Karpas-422 (cell line): ENCODE measurements at regions not wholly inside any gene's neighbourhood (a gene's known extent, or its start where the extent isn't known, plus 50 kb on each side); places are given as distances from the start of the nearest gene placed in this dataset.

Experiments used
- DNase-seq: peaks from one replicate; pipeline ENCODE4 v3.0.0-alpha.2; 2015
- H2AFZ ChIP-seq: fragments of 200-600 bp; sonication (generic); 2 replicates; pipeline ENCODE4 v1.6.1; 2014; ENCODE audit warnings: antibody characterized with exemption, low read length, mixed read lengths
- H3K27ac ChIP-seq: fragments of 200-600 bp; sonication (generic); 2 replicates; pipeline ENCODE4 v1.5.1; 2014; ENCODE audit warnings: mild to moderate bottlenecking, low read length, moderate library complexity
- H3K27me3 ChIP-seq: fragments of 200-600 bp; sonication (generic); 2 replicates; pipeline ENCODE4 v1.6.1; 2014; ENCODE audit warnings: low read length, mixed read lengths
- H3K36me3 ChIP-seq: fragments of 200-600 bp; sonication (generic); 2 replicates; pipeline ENCODE4 v1.6.1; 2014; ENCODE audit warnings: low read length, mixed read lengths; ENCODE audit not compliant: insufficient read depth
- H3K4me1 ChIP-seq: fragments of 200-600 bp; sonication (generic); 2 replicates; pipeline ENCODE4 v1.6.1; 2014; ENCODE audit warnings: mild to moderate bottlenecking, low read length, mixed read lengths
- H3K4me2 ChIP-seq: fragments of 200-600 bp; sonication (generic); 2 replicates; pipeline ENCODE4 v1.6.1; 2014; ENCODE audit warnings: low read length, low read depth, mild to moderate bottlenecking; ENCODE audit not compliant: poor library complexity, severe bottlenecking
- H3K4me3 ChIP-seq: fragments of 200-600 bp; sonication (generic); 2 replicates; pipeline ENCODE4 v1.5.1; 2014; ENCODE audit warnings: mild to moderate bottlenecking, antibody characterized with exemption, low read length, mixed read lengths
- H3K79me2 ChIP-seq: fragments of 200-600 bp; sonication (generic); 2 replicates; pipeline ENCODE4 v1.6.1; 2014; ENCODE audit warnings: mild to moderate bottlenecking, low read length, mixed read lengths
- H3K9ac ChIP-seq: fragments of 200-600 bp; sonication (generic); 2 replicates; pipeline ENCODE4 v1.6.0; 2014; ENCODE audit warnings: low read length
- H3K9me2 ChIP-seq: fragments of 200-600 bp; sonication (generic), shearing (Covaris generic); replicated peaks from 2 replicates; pipeline ENCODE4 v1.6.0; 2014; ENCODE audit warnings: mild to moderate bottlenecking, low read length, moderate library complexity; ENCODE audit not compliant: insufficient read depth
- H3K9me3 ChIP-seq: fragments of 300-700, 200-600 bp; sonication (generic); 2 replicates; pipeline ENCODE4 v1.6.1; 2014; ENCODE audit warnings: low read length, mixed read lengths
- H4K20me1 ChIP-seq: fragments of 200-600 bp; sonication (generic); 2 replicates; pipeline ENCODE4 v1.6.1; 2014; ENCODE audit warnings: mild to moderate bottlenecking, antibody characterized with exemption, low read length, low read depth; ENCODE audit not compliant: insufficient read depth

- H3K4me3 ChIP-seq: no peak overlapping the region
- no peak for DNase-seq
- peaks cover under 1% of the 10 kb centered on the region for H3K4me1 ChIP-seq
- H3K9ac ChIP-seq: no peak overlapping the region
- H3K9me2 ChIP-seq: no peaks in the 10 kb centered on the region
- H3K36me3 ChIP-seq: no peaks in the 10 kb centered on the region
- H4K20me1 ChIP-seq: no peaks in the 10 kb centered on the region
- no peaks in the 10 kb centered on the region for H3K27me3 ChIP-seq
- no peak overlapping the region for H3K27ac ChIP-seq
- H3K4me2 ChIP-seq: no peak overlapping the region
- no peaks in the 10 kb centered on the region for H3K79me2 ChIP-seq
- H2AFZ ChIP-seq: no peak overlapping the region
- H3K9me3 ChIP-seq: no peaks in the 10 kb centered on the region
These were observed 233.4 kb downstream of the MTX2 start for GRCh38 chr2:176502619-176503018.

GRCh38 chr2:176503776-176504175, 234.5 kb downstream of the MTX2 start:
- H3K4me2 ChIP-seq: no peak overlapping the region
- H3K9ac ChIP-seq: no peak overlapping the region
- DNase-seq: no peak
- H3K4me3 ChIP-seq: no peak overlapping the region
- H3K4me1 ChIP-seq: peaks cover 2% of the 10 kb centered on the region
- no peaks in the 10 kb centered on the region for H3K9me2 ChIP-seq
- H3K27ac ChIP-seq: no peak overlapping the region
- H4K20me1 ChIP-seq: no peaks in the 10 kb centered on the region
- H3K27me3 ChIP-seq: no peaks in the 10 kb centered on the region
- no peaks in the 10 kb centered on the region for H3K9me3 ChIP-seq
- H3K79me2 ChIP-seq: no peaks in the 10 kb centered on the region
- no peaks in the 10 kb centered on the region for H3K36me3 ChIP-seq
- no peak overlapping the region for H2AFZ ChIP-seq

- H3K27me3 ChIP-seq: no peaks in the 10 kb centered on the region
- no peak overlapping the region for H3K9ac ChIP-seq
- H3K9me2 ChIP-seq: no peaks in the 10 kb centered on the region
- H3K36me3 ChIP-seq: no peaks in the 10 kb centered on the region
- H4K20me1 ChIP-seq: no peaks in the 10 kb centered on the region
- no peak overlapping the region for H3K4me3 ChIP-seq
- H2AFZ ChIP-seq: no peak overlapping the region
- DNase-seq: no peak
- H3K79me2 ChIP-seq: no peaks in the 10 kb centered on the region
- H3K9me3 ChIP-seq: no peaks in the 10 kb centered on the region
- H3K4me1 ChIP-seq: peaks cover 9% of the 10 kb centered on the region
- no peak overlapping the region for H3K27ac ChIP-seq
- no peak overlapping the region for H3K4me2 ChIP-seq
These were observed 235.2 kb downstream of the MTX2 start for GRCh38 chr2:176504440-176504839.

GRCh38 chr2:176507786-176508185, 238.5 kb downstream of the MTX2 start:
- no peak overlapping the region for H3K27ac ChIP-seq
- H3K4me1 ChIP-seq: peaks cover 9% of the 10 kb centered on the region
- no peak for DNase-seq
- H3K27me3 ChIP-seq: no peaks in the 10 kb centered on the region
- no peak overlapping the region for H2AFZ ChIP-seq
- no peaks in the 10 kb centered on the region for H3K79me2 ChIP-seq
- H3K36me3 ChIP-seq: no peaks in the 10 kb centered on the region
- H4K20me1 ChIP-seq: no peaks in the 10 kb centered on the region
- no peaks in the 10 kb centered on the region for H3K9me2 ChIP-seq
- H3K9me3 ChIP-seq: no peaks in the 10 kb centered on the region
- no peak overlapping the region for H3K9ac ChIP-seq
- H3K4me3 ChIP-seq: no peak overlapping the region
- H3K4me2 ChIP-seq: no peak overlapping the region

GRCh38 chr2:176508374-176508773, 239.1 kb downstream of the MTX2 start:
- no peaks in the 10 kb centered on the region for H3K9me2 ChIP-seq
- peaks cover 9% of the 10 kb centered on the region for H3K4me1 ChIP-seq

GRCh38 chr2:176508984-176509740, 239.9 kb downstream of the MTX2 start:
- no peak for DNase-seq
- H3K27ac ChIP-seq: no peak overlapping the region
- no peaks in the 10 kb centered on the region for H4K20me1 ChIP-seq
- no peaks in the 10 kb centered on the region for H3K79me2 ChIP-seq
- peaks cover 9% of the 10 kb centered on the region for H3K4me1 ChIP-seq
- H2AFZ ChIP-seq: peak overlapping the region; percentile 30; the same call in 1 of the 2 replicates
- H3K9me2 ChIP-seq: no peaks in the 10 kb centered on the region
- no peaks in the 10 kb centered on the region for H3K9me3 ChIP-seq
- H3K27me3 ChIP-seq: no peaks in the 10 kb centered on the region
- H3K4me3 ChIP-seq: no peak overlapping the region
- H3K4me2 ChIP-seq: no peak overlapping the region
- no peaks in the 10 kb centered on the region for H3K36me3 ChIP-seq
- no peak overlapping the region for H3K9ac ChIP-seq

More at GRCh38 chr2:176508374-176508773, 239.1 kb downstream of the MTX2 start:
- Histone ChIP-seq H4K20me1 (no peaks in the 10 kb centered on the region), H3K27ac (no peak overlapping the region), H3K9ac (no peak overlapping the region), H2AFZ (peak overlapping the region; percentile 30; the same call in 1 of the 2 replicates), H3K27me3 (no peaks in the 10 kb centered on the region), H3K79me2 (no peaks in the 10 kb centered on the region), H3K36me3 (no peaks in the 10 kb centered on the region), H3K9me3 (no peaks in the 10 kb centered on the region), H3K4me3 (no peak overlapping the region), H3K4me2 (no peak overlapping the region)
- DNase-seq: no peak

- H3K9ac ChIP-seq: no peak overlapping the region
- H4K20me1 ChIP-seq: no peaks in the 10 kb centered on the region
- no peak for DNase-seq
- H3K4me1 ChIP-seq: peaks cover 17% of the 10 kb centered on the region
- H3K27ac ChIP-seq: no peak overlapping the region
- H3K4me2 ChIP-seq: no peak overlapping the region
- no peaks in the 10 kb centered on the region for H3K27me3 ChIP-seq
- no peaks in the 10 kb centered on the region for H3K9me3 ChIP-seq
- H3K9me2 ChIP-seq: no peaks in the 10 kb centered on the region
- H3K79me2 ChIP-seq: no peaks in the 10 kb centered on the region
- H2AFZ ChIP-seq: no peak overlapping the region
- no peak overlapping the region for H3K4me3 ChIP-seq
- no peaks in the 10 kb centered on the region for H3K36me3 ChIP-seq
These were observed 245.0 kb downstream of the MTX2 start for GRCh38 chr2:176514276-176514675.

GRCh38 chr2:176514805-176515500, 245.7 kb downstream of the MTX2 start:
- Histone ChIP-seq H3K4me3 (no peak overlapping the region), H3K79me2 (no peaks in the 10 kb centered on the region), H3K27me3 (no peaks in the 10 kb centered on the region), H3K9me3 (no peaks in the 10 kb centered on the region), H3K4me2 (no peak overlapping the region), H3K9ac (no peak overlapping the region), H2AFZ (0 out of 2 replicates have a peak overlapping the region, but pooled peaks have one; percentile 8), H3K27ac (no peak overlapping the region), H3K36me3 (no peaks in the 10 kb centered on the region), H3K9me2 (no peaks in the 10 kb centered on the region), H3K4me1 (peaks cover 16% of the 10 kb centered on the region), H4K20me1 (no peaks in the 10 kb centered on the region)
- DNase-seq: no peak
